Activated naive CD4-positive, alpha-beta T cell treated with anti-CD3 and anti-CD28 coated beads, Interleukin-2, amount 10 ng/mL, durations not matched to agents 7 days and 5 days (primary cell): ENCODE measurements at regions not wholly inside any gene's neighbourhood (a gene's known extent, or its start where the extent isn't known, plus 50 kb on each side); places are given as distances from the start of the nearest gene placed in this dataset.

Source experiments
- CTCF ChIA-PET: fragments of 350-600 bp; sonication (Branson Sonifier 250); formaldehyde crosslinking; loops from one replicate; lab custom pipeline; 2021; ENCODE audit warnings: antibody characterized with exemption; lab: Charles Lee
- DNase-seq: peaks from one replicate; pipeline ENCODE4 v3.0.0-alpha.2; 2020
- H3K27ac Mint-ChIP-seq: one replicate; pipeline ENCODE4 v1.8.0; 2021; ENCODE audit warnings: mild to moderate bottlenecking, moderate library complexity, mixed read lengths
- H3K27me3 Mint-ChIP-seq: one replicate; pipeline ENCODE4 v1.8.0; 2021; ENCODE audit warnings: mild to moderate bottlenecking, mixed read lengths
- H3K36me3 Mint-ChIP-seq: one replicate; pipeline ENCODE4 v1.8.0; 2021; ENCODE audit warnings: mixed read lengths
- H3K4me1 Mint-ChIP-seq: one replicate; pipeline ENCODE4 v1.8.0; 2021; ENCODE audit warnings: mixed read lengths
- H3K4me3 Mint-ChIP-seq: one replicate; pipeline ENCODE4 v1.8.0; 2021; ENCODE audit warnings: mild to moderate bottlenecking, moderate library complexity, mixed read lengths
- H3K9me3 Mint-ChIP-seq: one replicate; pipeline ENCODE4 v1.8.0; 2021; ENCODE audit warnings: mixed read lengths

- H3K27me3 Mint-ChIP-seq = no peaks in the 10 kb centered on the region
- CTCF ChIA-PET = no interaction called here
- no peaks in the 10 kb centered on the region for H3K4me1 Mint-ChIP-seq
- H3K36me3 Mint-ChIP-seq = no peaks in the 10 kb centered on the region
- H3K27ac Mint-ChIP-seq = no peak overlapping the region
- no peak overlapping the region for H3K4me3 Mint-ChIP-seq
- no peak for DNase-seq
- no peaks in the 10 kb centered on the region for H3K9me3 Mint-ChIP-seq
These were observed 541.4 kb downstream of the CSNK1G3 start for GRCh38 chr5:124053340-124053739.

GRCh38 chr5:124052201-124052600, 540.2 kb downstream of the CSNK1G3 start:
- Mint-ChIP-seq H3K27ac (no peak overlapping the region), H3K36me3 (no peaks in the 10 kb centered on the region), H3K4me1 (no peaks in the 10 kb centered on the region), H3K27me3 (no peaks in the 10 kb centered on the region), H3K4me3 (no peak overlapping the region), H3K9me3 (no peaks in the 10 kb centered on the region)
- CTCF ChIA-PET = no interaction called here
- no peak for DNase-seq

GRCh38 chr5:124050120-124050770, 538.3 kb downstream of the CSNK1G3 start:
- no peak for DNase-seq
- CTCF ChIA-PET = no interaction called here
- Mint-ChIP-seq H3K36me3 (no peaks in the 10 kb centered on the region), H3K27me3 (no peaks in the 10 kb centered on the region), H3K4me3 (no peak overlapping the region), H3K4me1 (no peaks in the 10 kb centered on the region), H3K27ac (no peak overlapping the region), H3K9me3 (no peaks in the 10 kb centered on the region)

GRCh38 chr5:124045412-124045811, 533.4 kb downstream of the CSNK1G3 start:
- DNase-seq = no peak
- Mint-ChIP-seq H3K27ac (no peak overlapping the region), H3K4me3 (no peak overlapping the region), H3K4me1 (no peaks in the 10 kb centered on the region), H3K9me3 (no peaks in the 10 kb centered on the region), H3K27me3 (no peaks in the 10 kb centered on the region), H3K36me3 (no peaks in the 10 kb centered on the region)
- CTCF ChIA-PET = interaction anchor here (0.5 kb wide), 1 partner anchor 71 kb away, joined by 3 read pairs; no protein-coding TSS in a partner anchor

GRCh38 chr5:124044613-124045012, 532.6 kb downstream of the CSNK1G3 start:
- CTCF ChIA-PET = interaction anchor here (0.5 kb wide), 1 partner anchor 70 kb away, joined by 3 read pairs; no protein-coding TSS in a partner anchor
- Mint-ChIP-seq H3K4me3 (no peak overlapping the region), H3K27ac (no peak overlapping the region), H3K27me3 (no peaks in the 10 kb centered on the region), H3K4me1 (no peaks in the 10 kb centered on the region), H3K9me3 (peaks cover 1% of the 10 kb centered on the region), H3K36me3 (no peaks in the 10 kb centered on the region)
- DNase-seq = no peak

GRCh38 chr5:124043456-124043855, 531.5 kb downstream of the CSNK1G3 start:
- no peak overlapping the region for H3K27ac Mint-ChIP-seq
- H3K9me3 Mint-ChIP-seq = peaks cover 1% of the 10 kb centered on the region
- no peaks in the 10 kb centered on the region for H3K27me3 Mint-ChIP-seq
- H3K36me3 Mint-ChIP-seq = no peaks in the 10 kb centered on the region
- no peak for DNase-seq
- CTCF ChIA-PET = no interaction called here
- H3K4me3 Mint-ChIP-seq = no peak overlapping the region
- no peaks in the 10 kb centered on the region for H3K4me1 Mint-ChIP-seq

- H3K27ac Mint-ChIP-seq = no peak overlapping the region
- H3K9me3 Mint-ChIP-seq = peaks cover 1% of the 10 kb centered on the region
- no peaks in the 10 kb centered on the region for H3K4me1 Mint-ChIP-seq
- CTCF ChIA-PET = no interaction called here
- no peaks in the 10 kb centered on the region for H3K36me3 Mint-ChIP-seq
- H3K4me3 Mint-ChIP-seq = no peak overlapping the region
- no peaks in the 10 kb centered on the region for H3K27me3 Mint-ChIP-seq
- DNase-seq = no peak
These were observed 528.8 kb downstream of the CSNK1G3 start for GRCh38 chr5:124040799-124041198.

GRCh38 chr5:124039410-124039809, 527.4 kb downstream of the CSNK1G3 start:
- Mint-ChIP-seq H3K27me3 (no peaks in the 10 kb centered on the region), H3K4me1 (no peaks in the 10 kb centered on the region), H3K27ac (no peak overlapping the region), H3K4me3 (no peak overlapping the region), H3K36me3 (no peaks in the 10 kb centered on the region), H3K9me3 (peaks cover 1% of the 10 kb centered on the region)
- CTCF ChIA-PET = no interaction called here
- DNase-seq = no peak

- CTCF ChIA-PET = no interaction called here
- H3K4me3 Mint-ChIP-seq = no peak overlapping the region
- no peaks in the 10 kb centered on the region for H3K27me3 Mint-ChIP-seq
- H3K27ac Mint-ChIP-seq = no peak overlapping the region
- H3K9me3 Mint-ChIP-seq = peaks cover 1% of the 10 kb centered on the region
- DNase-seq = no peak
- no peaks in the 10 kb centered on the region for H3K36me3 Mint-ChIP-seq
- no peaks in the 10 kb centered on the region for H3K4me1 Mint-ChIP-seq
These were observed 524.8 kb downstream of the CSNK1G3 start for GRCh38 chr5:124036786-124037185.

- H3K4me1 Mint-ChIP-seq = no peaks in the 10 kb centered on the region
- CTCF ChIA-PET = no interaction called here
- no peaks in the 10 kb centered on the region for H3K36me3 Mint-ChIP-seq
- DNase-seq = no peak
- H3K27ac Mint-ChIP-seq = no peak overlapping the region
- no peaks in the 10 kb centered on the region for H3K27me3 Mint-ChIP-seq
- no peak overlapping the region for H3K4me3 Mint-ChIP-seq
- H3K9me3 Mint-ChIP-seq = no peaks in the 10 kb centered on the region
These were observed 523.0 kb downstream of the CSNK1G3 start for GRCh38 chr5:124034963-124035362.

- Mint-ChIP-seq H3K4me1 (no peaks in the 10 kb centered on the region), H3K4me3 (no peak overlapping the region), H3K27me3 (no peaks in the 10 kb centered on the region), H3K36me3 (no peaks in the 10 kb centered on the region), H3K27ac (no peak overlapping the region), H3K9me3 (no peaks in the 10 kb centered on the region)
- DNase-seq = no peak
- CTCF ChIA-PET = no interaction called here
These were observed 522.2 kb downstream of the CSNK1G3 start for GRCh38 chr5:124034083-124034700.

GRCh38 chr5:124030043-124030491, 518.1 kb downstream of the CSNK1G3 start:
- Mint-ChIP-seq H3K27me3 (no peaks in the 10 kb centered on the region), H3K4me1 (no peaks in the 10 kb centered on the region), H3K4me3 (no peak overlapping the region), H3K9me3 (peaks cover 3% of the 10 kb centered on the region), H3K27ac (no peak overlapping the region), H3K36me3 (no peaks in the 10 kb centered on the region)
- no peak for DNase-seq
- CTCF ChIA-PET = no interaction called here

GRCh38 chr5:124027441-124027840, 515.5 kb downstream of the CSNK1G3 start:
- Mint-ChIP-seq H3K27ac (no peak overlapping the region), H3K27me3 (no peaks in the 10 kb centered on the region), H3K4me1 (no peaks in the 10 kb centered on the region), H3K36me3 (no peaks in the 10 kb centered on the region), H3K9me3 (peaks cover 3% of the 10 kb centered on the region), H3K4me3 (no peak overlapping the region)
- CTCF ChIA-PET = no interaction called here
- no peak for DNase-seq

GRCh38 chr5:124025306-124025845, 513.4 kb downstream of the CSNK1G3 start:
- no peak overlapping the region for H3K4me3 Mint-ChIP-seq
- no peak overlapping the region for H3K27ac Mint-ChIP-seq
- CTCF ChIA-PET = no interaction called here
- no peaks in the 10 kb centered on the region for H3K27me3 Mint-ChIP-seq
- H3K9me3 Mint-ChIP-seq = peaks cover 3% of the 10 kb centered on the region
- H3K36me3 Mint-ChIP-seq = no peaks in the 10 kb centered on the region
- H3K4me1 Mint-ChIP-seq = no peaks in the 10 kb centered on the region
- DNase-seq = no peak

- Mint-ChIP-seq H3K9me3 (peaks cover 3% of the 10 kb centered on the region), H3K27ac (no peak overlapping the region), H3K4me3 (no peak overlapping the region), H3K36me3 (no peaks in the 10 kb centered on the region), H3K27me3 (no peaks in the 10 kb centered on the region), H3K4me1 (no peaks in the 10 kb centered on the region)
- no peak for DNase-seq
- CTCF ChIA-PET = no interaction called here
These were observed 511.0 kb downstream of the CSNK1G3 start for GRCh38 chr5:124022966-124023365.
